GM19397 (cell line): ENCODE measurements at regions not wholly inside any gene's neighbourhood (a gene's known extent, or its start where the extent isn't known, plus 50 kb on each side); places are given as distances from the start of the nearest gene placed in this dataset.

Source experiments
- ATAC-seq: cut with Tn5 transposase; IDR thresholded peaks from one replicate; pipeline ENCODE4 v1.9.1; 2021; ENCODE audit warnings: mild to moderate bottlenecking, moderate library complexity; ENCODE audit not compliant: unreplicated experiment

DNA sequence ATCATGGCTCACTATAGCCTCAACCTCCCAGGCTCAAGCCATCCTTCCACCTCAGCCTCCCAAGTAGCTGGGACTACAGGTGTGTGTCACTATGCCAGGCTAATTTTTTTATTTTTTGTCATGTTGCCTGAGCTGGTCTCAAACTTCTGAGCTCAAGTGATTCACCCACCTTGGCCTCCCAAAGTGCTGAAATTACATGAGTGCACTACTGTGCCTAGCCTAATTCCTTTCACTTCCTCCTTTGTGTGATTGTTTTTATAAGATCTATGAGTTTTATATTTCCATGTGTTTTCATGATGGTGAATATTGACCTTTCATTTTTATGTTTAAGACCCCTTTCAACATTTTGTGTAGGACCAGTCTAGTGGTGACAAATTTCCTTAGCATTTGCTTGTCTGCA is 55.2 kb upstream of the IL12B start:
- ATAC-seq, result no peak

GRCh38 chr5:159386028-159386711 is 55.9 kb upstream of the IL12B start:
- ATAC-seq, result no peak

DNA sequence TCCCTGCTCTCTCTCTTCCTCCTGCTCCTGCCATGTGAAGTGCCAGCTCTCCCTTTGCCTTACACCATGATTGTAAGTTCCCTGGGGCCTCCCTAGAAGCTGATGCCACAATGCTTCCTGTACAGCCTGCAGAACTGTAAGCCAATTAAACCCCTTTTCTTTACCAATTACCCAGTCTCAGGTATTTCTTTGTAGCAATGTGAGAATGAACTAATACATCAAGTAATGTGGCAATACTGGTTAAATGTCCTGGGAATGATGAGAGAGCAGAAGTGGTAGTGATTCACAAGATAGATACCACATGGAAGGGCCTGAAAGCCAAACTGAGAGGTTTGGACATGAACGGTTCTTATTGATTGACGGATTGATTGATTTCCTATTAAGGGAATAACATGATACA is 62.6 kb upstream of the IL12B start:
- no peak for ATAC-seq

GRCh38 chr5:159393854-159394274 is 63.6 kb upstream of the IL12B start:
- no peak for ATAC-seq

DNA sequence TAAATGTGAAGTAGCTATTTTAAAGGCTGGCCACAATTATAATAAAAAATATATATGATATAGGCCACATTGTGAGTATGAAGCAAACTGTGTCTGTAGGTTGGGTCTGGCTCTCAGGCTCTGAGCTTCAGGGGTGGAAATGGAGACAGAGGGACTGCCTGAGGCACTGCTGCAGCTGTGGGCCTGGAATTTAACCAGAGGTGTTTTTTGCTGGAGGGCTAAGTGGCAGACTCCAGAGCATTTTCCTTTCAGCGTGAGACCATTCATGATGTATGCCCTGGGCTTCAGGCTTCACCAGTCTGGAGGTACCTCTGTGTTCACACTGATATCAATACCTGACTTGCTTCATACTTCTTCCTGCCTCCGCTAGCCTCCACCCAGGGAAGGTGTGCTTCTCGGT is 64.9 kb upstream of the IL12B start:
- no peak for ATAC-seq

- ATAC-seq, result no peak
Observed at GRCh38 chr5:159398936-159399335, 68.6 kb upstream of the IL12B start.

GRCh38 chr5:159400476-159400875 is 70.2 kb upstream of the IL12B start:
- ATAC-seq, result no peak

DNA sequence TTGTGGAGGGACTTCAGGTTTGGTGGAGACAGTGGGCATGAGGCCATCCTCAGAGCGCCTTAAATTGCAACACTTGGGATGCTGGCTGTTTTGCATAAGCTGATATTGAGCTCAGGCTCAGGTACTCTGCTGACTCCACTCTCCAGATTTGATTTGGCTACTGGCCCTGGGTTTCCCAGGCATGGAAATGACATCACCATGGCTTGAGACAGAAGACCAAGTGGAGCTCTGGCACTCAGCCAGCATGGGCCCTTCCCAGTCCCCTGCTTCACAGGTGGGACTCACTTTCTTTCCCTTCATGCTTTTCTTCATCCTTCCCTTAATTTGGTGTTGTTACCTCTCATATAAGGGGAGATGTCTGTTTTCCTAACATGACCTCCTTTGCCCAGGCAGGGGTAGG is 72.0 kb upstream of the IL12B start:
- ATAC-seq, result no peak

DNA sequence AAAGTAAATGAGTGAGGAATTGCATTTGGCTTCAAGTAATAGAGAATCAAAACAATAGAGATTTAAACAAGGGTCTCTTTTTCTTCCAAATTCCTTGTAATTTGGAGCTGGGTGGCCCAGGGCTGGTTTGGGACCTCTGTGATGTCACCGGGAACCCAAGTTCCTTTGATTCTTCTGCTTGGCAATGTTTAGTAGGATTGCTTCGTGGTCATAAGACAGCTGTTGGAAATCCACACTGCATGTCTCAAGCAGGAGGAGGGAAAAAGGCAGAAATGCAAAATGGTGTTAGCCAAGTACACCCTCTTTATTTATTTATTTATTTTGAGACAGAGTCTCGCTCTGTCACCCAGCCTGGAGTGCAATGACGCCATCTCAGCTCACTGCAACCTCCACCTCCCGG is 72.6 kb upstream of the IL12B start:
- no peak for ATAC-seq

DNA sequence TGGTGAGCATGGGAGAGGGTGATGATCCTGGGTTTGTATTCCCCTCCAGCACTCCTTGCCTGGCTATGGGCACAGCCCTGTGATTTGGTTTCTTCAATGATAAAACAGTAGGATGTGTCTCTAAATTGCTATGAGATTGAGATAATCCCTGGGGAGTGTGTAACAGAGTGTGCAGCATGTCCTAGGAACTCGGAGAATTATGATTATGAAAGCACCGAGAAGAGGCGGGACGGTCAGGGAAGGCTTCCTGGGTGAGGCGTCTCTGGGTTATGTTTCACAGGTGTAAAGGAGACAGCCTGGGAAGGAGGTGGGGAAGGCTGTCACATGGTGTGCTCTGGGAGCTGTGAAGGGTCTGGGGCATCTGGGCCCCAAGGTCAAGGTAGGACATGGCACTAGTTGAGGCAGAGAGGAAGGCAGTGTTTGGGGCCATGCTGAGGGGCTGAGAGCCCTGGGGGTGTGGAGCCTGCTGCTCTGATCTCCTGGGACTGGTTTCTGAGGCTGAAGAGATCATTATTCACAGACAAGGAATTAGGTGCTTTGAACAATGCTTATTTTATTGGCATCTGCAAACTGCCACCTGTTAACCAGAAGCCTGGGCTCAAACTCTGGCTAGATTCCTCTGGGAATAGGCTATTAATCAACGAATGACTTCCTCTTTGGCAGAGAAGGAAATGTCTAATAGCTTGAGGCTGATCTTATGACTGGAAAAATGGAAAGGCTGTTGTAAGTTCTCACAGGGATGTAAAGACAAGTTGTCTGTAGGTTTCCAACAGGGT is 73.8 kb upstream of the IL12B start:
- ATAC-seq, result no peak

GRCh38 chr5:159405611-159406031 is 75.3 kb upstream of the IL12B start:
- peak; percentile 79 for ATAC-seq

DNA sequence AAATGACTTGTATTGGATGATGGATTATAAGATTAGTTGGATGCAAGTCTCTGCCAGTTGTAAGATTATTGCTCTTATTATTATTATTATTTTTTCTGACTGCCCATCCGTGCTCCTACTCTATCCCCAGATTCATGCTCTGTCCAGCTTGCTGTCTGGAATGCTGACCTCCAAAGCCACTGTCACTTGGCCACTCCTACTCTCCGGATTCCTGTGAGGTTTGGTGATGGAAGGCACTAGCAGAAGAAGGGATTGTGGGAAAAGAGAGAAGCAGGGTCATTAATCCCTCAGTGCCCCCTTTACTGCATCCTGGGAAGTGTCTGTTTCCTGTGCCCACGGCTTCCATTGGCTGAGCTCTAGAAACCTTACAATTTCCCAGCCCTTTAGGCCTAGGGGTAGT is 76.3 kb upstream of the IL12B start:
- no peak for ATAC-seq

DNA sequence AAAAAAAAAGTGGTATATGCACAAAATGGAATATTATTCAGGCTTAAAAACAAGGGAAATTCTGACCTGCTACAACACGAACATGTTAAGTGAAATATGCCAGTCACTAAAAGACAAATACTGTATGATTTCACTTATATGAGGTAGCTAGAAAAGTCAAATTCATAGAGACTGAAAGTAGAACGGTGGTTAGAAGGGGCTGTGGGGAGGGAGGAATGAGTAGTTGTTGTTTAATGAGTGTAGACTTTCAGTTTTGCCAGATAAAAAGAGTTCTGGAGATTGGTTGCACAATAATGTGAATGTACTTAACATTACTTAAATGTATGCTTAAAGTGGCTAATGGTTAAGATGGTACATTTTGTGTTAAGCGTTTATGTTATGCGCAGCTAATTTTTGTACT is 79.5 kb upstream of the IL12B start:
- peak; percentile 41 for ATAC-seq

GRCh38 chr5:159410480-159410879 is 80.2 kb upstream of the IL12B start:
- ATAC-seq, result no peak

- no peak for ATAC-seq
Observed at GRCh38 chr5:159411115-159411514, 80.8 kb upstream of the IL12B start.

GRCh38 chr5:159412284-159413046 is 82.2 kb upstream of the IL12B start:
- ATAC-seq, result peak; percentile 76

GRCh38 chr5:159414021-159414420 is 83.7 kb upstream of the IL12B start:
- ATAC-seq, result no peak

DNA sequence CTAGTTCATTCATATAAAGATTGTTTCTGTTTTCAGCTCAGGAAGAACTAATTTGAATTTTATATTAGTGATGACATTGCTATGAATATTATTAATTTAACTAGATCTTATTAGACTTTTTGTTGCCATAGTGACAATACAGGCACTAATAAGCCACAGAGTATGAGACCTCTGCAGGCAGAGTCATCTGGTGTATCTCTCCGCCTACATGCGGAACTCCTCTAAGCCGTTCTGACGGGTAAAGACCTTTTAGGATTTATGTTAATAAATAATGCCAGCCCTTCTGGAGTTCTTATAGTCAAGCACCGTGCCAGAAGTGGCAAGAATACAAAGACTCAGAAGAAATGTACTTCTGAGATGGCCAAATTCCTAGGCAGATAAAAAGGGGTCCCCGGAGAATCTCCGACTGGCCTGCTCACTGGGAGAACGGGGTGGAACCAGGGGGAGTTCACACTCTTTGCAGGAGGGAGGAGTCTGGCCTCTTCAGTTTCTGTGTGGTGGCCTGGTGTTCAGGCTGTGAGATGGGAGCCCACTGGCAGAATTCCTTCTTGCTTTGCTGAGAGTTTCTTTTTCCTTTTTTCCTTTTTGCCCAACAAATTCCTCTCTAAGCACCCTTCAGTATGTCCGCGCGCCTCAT is 85.1 kb upstream of the IL12B start:
- ATAC-seq, result no peak

DNA sequence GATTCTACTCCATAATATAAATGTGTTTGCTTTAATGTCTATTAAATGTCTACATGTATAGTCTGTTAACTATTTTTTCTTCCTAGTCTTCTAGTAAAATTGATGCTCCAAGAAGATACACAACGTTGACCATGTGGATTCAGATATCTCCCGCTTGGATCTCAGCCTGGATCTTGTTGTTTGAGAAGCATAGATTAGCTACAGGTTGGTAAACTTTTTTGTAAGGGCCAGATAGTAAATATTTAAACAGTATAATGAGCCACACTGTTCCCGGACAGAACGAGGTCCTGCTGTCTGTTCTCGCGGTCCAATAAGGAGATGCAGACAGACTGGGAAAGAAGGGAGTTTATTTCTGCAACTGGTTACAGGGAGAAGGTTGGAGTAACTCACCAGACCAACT is 86.2 kb upstream of the IL12B start:
- no peak for ATAC-seq

DNA sequence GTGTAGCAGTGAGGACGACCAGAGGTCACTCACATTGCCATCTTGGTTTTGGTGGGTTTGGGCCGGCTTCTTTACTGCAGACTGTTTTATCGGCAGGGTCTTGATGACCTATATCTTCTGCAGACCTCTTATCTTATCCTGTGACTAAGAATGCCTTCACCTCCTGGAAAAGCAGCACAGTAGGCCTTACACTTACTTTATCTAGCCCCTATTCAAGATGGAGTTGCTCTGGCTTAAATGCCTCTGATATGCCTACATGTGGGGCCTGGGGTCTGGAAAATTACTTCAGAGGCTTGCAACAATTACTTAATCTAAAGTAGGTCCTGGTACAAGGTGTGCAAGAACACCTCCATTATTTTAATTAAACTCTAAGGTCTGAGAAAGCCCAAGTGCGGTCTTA is 86.9 kb upstream of the IL12B start:
- no peak for ATAC-seq

GRCh38 chr5:159419576-159419975 is 89.3 kb upstream of the IL12B start:
- ATAC-seq, result no peak
